COLO668 (cell line): ENCODE measurements at regions not wholly inside any gene's neighbourhood (a gene's known extent, or its start where the extent isn't known, plus 50 kb on each side); places are given as distances from the start of the nearest gene placed in this dataset.

ENCODE experiments used
- DNase-seq: peaks from one replicate; lab custom pipeline; 2025; ENCODE audit not compliant: unreplicated experiment; lab: John Stamatoyannopoulos, UW

- no peak for DNase-seq
Observed at GRCh38 chr9:35540315-35540714, 50.4 kb downstream of the RUSC2 start.

GRCh38 chr9:35546853-35547252 lies 56.9 kb downstream of the RUSC2 start:
- no peak for DNase-seq

- DNase-seq = no peak
Observed at GRCh38 chr9:35547889-35548418, 57.1 kb upstream of the TESK1 start.

GRCh38 chr9:35548571-35548970 lies 56.5 kb upstream of the TESK1 start:
- no peak for DNase-seq

GRCh38 chr9:35549441-35549840 lies 55.6 kb upstream of the TESK1 start:
- DNase-seq = no peak

- DNase-seq = no peak
Observed at GRCh38 chr9:35552376-35552775, 52.7 kb upstream of the TESK1 start.

GRCh38 chr9:35552837-35553236 lies 52.2 kb upstream of the TESK1 start:
- DNase-seq = no peak

GRCh38 chr9:35553670-35554543 lies 51.2 kb upstream of the TESK1 start:
- peak; percentile 30 for DNase-seq

- DNase-seq = no peak
Observed at GRCh38 chr9:35555246-35555701, 49.8 kb upstream of the TESK1 start.
